ENCODE measurements at regions not wholly inside any gene's neighbourhood (a gene's known extent, or its start where the extent isn't known, plus 50 kb on each side); places are given as distances from the start of the nearest gene placed in this dataset.

DNA sequence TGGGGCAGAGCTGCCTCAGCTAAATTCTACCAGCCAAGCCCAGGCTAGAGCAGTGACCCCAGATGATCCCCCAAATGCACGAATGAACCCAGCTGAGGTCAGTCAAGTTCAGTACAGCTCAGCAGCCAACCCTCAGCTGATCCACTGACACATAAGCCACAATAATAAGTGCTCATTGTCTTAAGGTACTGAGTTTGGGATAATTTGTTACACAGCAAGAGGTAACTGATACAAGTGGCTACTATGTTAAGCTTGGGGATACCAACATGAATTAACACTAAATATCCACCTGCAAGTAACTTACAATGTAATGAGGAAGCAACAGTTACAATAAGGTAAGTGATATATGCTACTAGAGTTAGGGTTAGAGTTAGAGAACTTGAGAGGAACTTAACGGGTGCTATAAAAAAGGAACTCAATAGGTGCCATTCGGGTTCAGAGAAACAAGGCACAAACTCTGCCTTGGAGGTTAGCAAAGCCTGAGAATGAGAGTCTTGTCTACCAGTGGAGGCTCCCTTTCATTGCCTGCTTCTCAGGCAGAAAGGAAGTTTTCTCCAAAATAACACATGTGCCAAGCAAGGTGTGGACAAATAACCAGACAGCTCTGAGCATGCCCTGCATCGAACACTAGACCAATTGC lies 189.4 kb downstream of the ARL4C start:
- Histone ChIP-seq H3K4me3 (ENCODE audit: low read depth, low read length, poor library complexity, severe bottlenecking) (no peak overlapping the region), H3K36me3 (ENCODE audit: insufficient read depth, low read length) (no peaks in the 10 kb centered on the region), H3K4me2 (ENCODE audit: low read length) (no peak overlapping the region), H4K20me1 (ENCODE audit: insufficient read depth, low read length) (no peaks in the 10 kb centered on the region), H3K27ac (ENCODE audit: low read depth, low read length, poor library complexity, severe bottlenecking) (no peak overlapping the region), H3K9me2 (ENCODE audit: insufficient read depth, low read length) (no peaks in the 10 kb centered on the region), H3K4me1 (ENCODE audit: insufficient read depth, low read length, poor library complexity, severe bottlenecking) (peaks cover 31% of the 10 kb centered on the region), H3K9me3 (ENCODE audit: low read length) (peaks cover 5% of the 10 kb centered on the region; the same call in 1 of the 2 replicates), H2AFZ (ENCODE audit: low read length) (no peak overlapping the region), H3K79me2 (ENCODE audit: insufficient read depth, low read depth, low read length) (no peaks in the 10 kb centered on the region)
- no TSS peak for BruUV-seq (replicated peaks)
- no peak for DNase-seq (ENCODE audit: low spot score)
- POLR2A ChIA-PET, result interaction anchor here (1.2 kb wide), 1 partner anchor 48 kb away, joined by 3 read pairs; no protein-coding TSS in a partner anchor
- TF ChIP-seq, protein P1, sequence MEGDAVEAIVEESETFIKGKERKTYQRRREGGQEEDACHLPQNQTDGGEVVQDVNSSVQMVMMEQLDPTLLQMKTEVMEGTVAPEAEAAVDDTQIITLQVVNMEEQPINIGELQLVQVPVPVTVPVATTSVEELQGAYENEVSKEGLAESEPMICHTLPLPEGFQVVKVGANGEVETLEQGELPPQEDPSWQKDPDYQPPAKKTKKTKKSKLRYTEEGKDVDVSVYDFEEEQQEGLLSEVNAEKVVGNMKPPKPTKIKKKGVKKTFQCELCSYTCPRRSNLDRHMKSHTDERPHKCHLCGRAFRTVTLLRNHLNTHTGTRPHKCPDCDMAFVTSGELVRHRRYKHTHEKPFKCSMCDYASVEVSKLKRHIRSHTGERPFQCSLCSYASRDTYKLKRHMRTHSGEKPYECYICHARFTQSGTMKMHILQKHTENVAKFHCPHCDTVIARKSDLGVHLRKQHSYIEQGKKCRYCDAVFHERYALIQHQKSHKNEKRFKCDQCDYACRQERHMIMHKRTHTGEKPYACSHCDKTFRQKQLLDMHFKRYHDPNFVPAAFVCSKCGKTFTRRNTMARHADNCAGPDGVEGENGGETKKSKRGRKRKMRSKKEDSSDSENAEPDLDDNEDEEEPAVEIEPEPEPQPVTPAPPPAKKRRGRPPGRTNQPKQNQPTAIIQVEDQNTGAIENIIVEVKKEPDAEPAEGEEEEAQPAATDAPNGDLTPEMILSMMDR (conservative IDR thresholded peaks at IDR 0.05; ENCODE audit: low read length), result no peak
- TF ChIP-seq EZH2phosphoT487 (IDR thresholded peaks at IDR 0.05; ENCODE audit: borderline replicate concordance, low read depth, low read length), result no peak
- intact Hi-C loops (cut with micrococcal nuclease; ENCODE audit: unreplicated experiment), result no loop called here
- CTCF ChIA-PET (ENCODE audit: unreplicated experiment), result no interaction called here

DNA sequence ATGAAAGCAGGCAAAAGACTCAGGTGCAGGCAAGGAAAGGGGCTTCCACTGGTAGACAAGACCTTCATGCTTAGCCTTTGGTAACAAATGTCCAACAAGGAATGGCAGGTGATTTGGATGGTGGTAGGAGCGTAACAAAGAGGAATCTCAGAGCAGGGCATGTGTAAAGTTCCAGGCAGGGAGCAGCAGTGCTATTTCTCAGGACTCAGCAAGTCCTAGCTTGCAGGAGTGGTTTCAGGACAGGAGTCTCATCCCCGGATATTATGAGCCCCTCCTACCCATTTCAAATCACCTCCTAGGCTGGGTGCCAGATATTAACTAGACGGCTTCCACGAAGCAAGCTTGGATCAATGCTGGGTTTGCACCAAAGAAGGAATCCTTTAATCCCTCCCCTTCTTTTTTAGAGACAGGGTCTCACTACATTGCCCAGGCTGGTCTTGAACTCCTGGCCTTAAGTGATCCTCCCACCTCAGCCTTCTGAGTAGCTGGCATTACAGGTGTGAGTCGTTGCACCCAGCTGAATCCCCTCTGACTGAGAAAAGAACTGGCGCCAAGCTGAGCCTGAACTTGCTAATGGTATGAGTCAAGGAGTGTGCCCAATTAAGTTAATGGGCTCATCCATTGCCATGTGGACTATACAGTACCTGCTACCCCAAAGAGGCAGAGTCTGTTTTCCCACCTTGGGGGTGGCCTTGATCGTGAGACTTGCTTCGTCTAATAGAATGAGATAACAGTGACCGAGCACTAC lies 190.3 kb downstream of the ARL4C start:
- no peaks in the 10 kb centered on the region for H4K20me1 ChIP-seq (ENCODE audit: insufficient read depth, low read length)
- TF ChIP-seq, protein P1 (conservative IDR thresholded peaks at IDR 0.05; ENCODE audit: low read length), result no peak
- TF ChIP-seq EZH2phosphoT487 (IDR thresholded peaks at IDR 0.05; ENCODE audit: borderline replicate concordance, low read depth, low read length), result no peak
- intact Hi-C loops (cut with micrococcal nuclease; ENCODE audit: unreplicated experiment), result no loop called here
- H3K4me3 ChIP-seq (ENCODE audit: low read depth, low read length, poor library complexity, severe bottlenecking), result no peak overlapping the region
- no peaks in the 10 kb centered on the region for H3K36me3 ChIP-seq (ENCODE audit: insufficient read depth, low read length)
- no peak overlapping the region for H3K27ac ChIP-seq (ENCODE audit: low read depth, low read length, poor library complexity, severe bottlenecking)
- ChIA-PET POLR2A (no interaction called here), CTCF (ENCODE audit: unreplicated experiment) (no interaction called here)
- BruUV-seq (replicated peaks), result no TSS peak
- H3K4me2 ChIP-seq (ENCODE audit: low read length), result no peak overlapping the region
- peaks cover 5% of the 10 kb centered on the region; the same call in 1 of the 2 replicates for H3K9me3 ChIP-seq (ENCODE audit: low read length)
- H3K9me2 ChIP-seq (ENCODE audit: insufficient read depth, low read length), result no peaks in the 10 kb centered on the region
- DNase-seq (ENCODE audit: low spot score), result no peak
- no peaks in the 10 kb centered on the region for H3K79me2 ChIP-seq (ENCODE audit: insufficient read depth, low read depth, low read length)
- H3K4me1 ChIP-seq (ENCODE audit: insufficient read depth, low read length, poor library complexity, severe bottlenecking), result peaks cover 32% of the 10 kb centered on the region
- no peak overlapping the region for H2AFZ ChIP-seq (ENCODE audit: low read length)

DNA sequence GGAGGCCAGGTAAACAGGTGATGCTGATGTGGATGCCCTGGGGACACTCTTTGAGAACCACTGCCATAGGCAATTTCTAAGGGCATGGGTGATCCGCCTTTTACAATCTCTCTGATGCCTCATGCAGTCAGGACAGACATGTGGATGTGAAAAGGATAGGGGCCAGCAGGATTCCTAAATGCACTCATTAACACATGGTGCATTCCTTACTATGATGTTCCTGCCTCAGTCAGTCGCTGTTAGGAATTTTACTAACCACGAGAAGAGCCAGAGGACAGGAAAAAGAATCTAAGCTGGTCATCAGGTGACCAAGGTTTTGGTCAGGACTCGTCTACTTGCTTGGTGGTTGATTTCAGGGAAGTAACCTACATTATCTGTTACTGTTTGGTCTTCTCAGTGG lies 191.0 kb downstream of the ARL4C start:
- Histone ChIP-seq H3K4me3 (ENCODE audit: low read depth, low read length, poor library complexity, severe bottlenecking) (no peak overlapping the region), H3K4me1 (ENCODE audit: insufficient read depth, low read length, poor library complexity, severe bottlenecking) (peaks cover 32% of the 10 kb centered on the region), H3K79me2 (ENCODE audit: insufficient read depth, low read depth, low read length) (no peaks in the 10 kb centered on the region), H2AFZ (ENCODE audit: low read length) (no peak overlapping the region), H3K9me3 (ENCODE audit: low read length) (peaks cover 5% of the 10 kb centered on the region; the same call in 1 of the 2 replicates), H3K9me2 (ENCODE audit: insufficient read depth, low read length) (no peaks in the 10 kb centered on the region), H3K36me3 (ENCODE audit: insufficient read depth, low read length) (no peaks in the 10 kb centered on the region), H3K27ac (ENCODE audit: low read depth, low read length, poor library complexity, severe bottlenecking) (no peak overlapping the region), H4K20me1 (ENCODE audit: insufficient read depth, low read length) (no peaks in the 10 kb centered on the region), H3K4me2 (ENCODE audit: low read length) (no peak overlapping the region)
- CTCF ChIA-PET (ENCODE audit: unreplicated experiment), result no interaction called here
- no peak for TF ChIP-seq EZH2phosphoT487 (IDR thresholded peaks at IDR 0.05; ENCODE audit: borderline replicate concordance, low read depth, low read length)
- TF ChIP-seq, protein P1 (conservative IDR thresholded peaks at IDR 0.05; ENCODE audit: low read length), result no peak
- no TSS peak for BruUV-seq (replicated peaks)
- POLR2A ChIA-PET, result no interaction called here
- no peak for DNase-seq (ENCODE audit: low spot score)
- intact Hi-C loops (cut with micrococcal nuclease; ENCODE audit: unreplicated experiment), result no loop called here
